ENCODE measurements at regions not wholly inside any gene's neighbourhood (a gene's known extent, or its start where the extent isn't known, plus 50 kb on each side); places are given as distances from the start of the nearest gene placed in this dataset.

DNA sequence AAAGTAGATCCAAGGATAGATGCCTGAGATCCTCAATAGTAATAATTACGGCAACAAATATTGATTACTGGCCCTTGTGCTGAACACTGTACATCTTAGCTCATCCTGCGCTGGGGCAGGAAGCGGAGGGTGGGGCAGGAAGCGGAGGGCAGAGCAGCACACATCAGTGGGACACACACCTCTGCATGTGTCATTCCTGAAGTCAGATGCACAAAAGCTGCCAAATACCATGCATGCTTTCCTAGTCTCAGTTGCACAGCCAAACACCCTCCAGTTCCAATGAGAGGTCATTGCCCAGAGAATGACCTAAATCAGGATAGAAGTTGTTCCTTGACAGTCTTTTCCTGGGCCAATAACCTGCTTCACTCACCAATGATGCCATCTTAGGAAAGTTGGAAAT is 74.4 kb upstream of the FOXC1 start:
- no peak overlapping the region for H3K27ac Mint-ChIP-seq
- no peak for DNase-seq (ENCODE audit: extremely low spot score, unreplicated experiment)
- TF ChIP-seq, protein P1, sequence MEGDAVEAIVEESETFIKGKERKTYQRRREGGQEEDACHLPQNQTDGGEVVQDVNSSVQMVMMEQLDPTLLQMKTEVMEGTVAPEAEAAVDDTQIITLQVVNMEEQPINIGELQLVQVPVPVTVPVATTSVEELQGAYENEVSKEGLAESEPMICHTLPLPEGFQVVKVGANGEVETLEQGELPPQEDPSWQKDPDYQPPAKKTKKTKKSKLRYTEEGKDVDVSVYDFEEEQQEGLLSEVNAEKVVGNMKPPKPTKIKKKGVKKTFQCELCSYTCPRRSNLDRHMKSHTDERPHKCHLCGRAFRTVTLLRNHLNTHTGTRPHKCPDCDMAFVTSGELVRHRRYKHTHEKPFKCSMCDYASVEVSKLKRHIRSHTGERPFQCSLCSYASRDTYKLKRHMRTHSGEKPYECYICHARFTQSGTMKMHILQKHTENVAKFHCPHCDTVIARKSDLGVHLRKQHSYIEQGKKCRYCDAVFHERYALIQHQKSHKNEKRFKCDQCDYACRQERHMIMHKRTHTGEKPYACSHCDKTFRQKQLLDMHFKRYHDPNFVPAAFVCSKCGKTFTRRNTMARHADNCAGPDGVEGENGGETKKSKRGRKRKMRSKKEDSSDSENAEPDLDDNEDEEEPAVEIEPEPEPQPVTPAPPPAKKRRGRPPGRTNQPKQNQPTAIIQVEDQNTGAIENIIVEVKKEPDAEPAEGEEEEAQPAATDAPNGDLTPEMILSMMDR (conservative IDR thresholded peaks at IDR 0.05), result no peak
- no peaks in the 10 kb centered on the region for H3K4me1 Mint-ChIP-seq (ENCODE audit: unreplicated experiment)
- no peaks in the 10 kb centered on the region for H3K27me3 Mint-ChIP-seq
- H3K4me3 Mint-ChIP-seq, result no peak overlapping the region
- H3K9me3 Mint-ChIP-seq, result no peaks in the 10 kb centered on the region
- no peaks in the 10 kb centered on the region for H3K36me3 Mint-ChIP-seq

DNA sequence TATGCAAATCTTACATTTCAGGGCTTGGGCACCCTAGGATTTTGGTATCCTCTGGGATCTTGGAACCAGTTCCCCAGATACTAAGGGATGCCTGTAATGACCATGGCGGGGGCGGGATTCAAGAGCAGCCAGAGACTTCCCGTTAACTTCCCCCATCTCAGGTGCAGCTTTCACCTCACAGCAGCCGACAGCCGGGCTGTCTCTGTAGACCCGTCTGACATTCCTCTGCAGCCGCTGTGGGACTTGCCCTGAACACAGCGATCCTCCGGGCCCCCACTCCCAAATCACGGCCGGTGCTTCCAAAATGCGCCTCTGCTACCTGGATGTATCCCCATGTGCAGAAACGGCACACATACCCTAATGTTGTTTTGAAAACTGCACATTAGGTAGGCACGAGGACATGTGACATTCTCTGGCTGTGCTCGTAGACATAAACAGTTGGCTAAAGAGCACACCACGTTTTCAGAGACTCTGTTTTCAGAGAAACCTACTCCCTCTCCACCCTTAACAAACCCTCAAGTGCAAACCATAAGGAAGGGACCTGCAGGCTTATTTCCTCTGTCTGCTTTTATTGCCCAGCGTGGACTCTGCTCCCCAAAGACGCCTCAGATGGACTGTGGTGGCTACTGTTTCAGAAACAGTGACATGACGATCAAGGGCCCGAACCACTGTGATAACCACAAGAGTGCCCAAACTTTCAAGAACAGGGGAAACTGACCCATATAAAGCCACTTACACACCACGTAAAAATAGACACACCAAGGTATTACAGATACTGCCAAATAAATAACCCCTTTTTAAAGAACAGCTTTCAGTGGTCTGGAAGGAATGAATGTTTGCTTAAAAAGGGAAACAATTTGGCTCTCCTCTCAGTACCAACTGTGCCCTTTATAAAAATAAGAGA is 72.9 kb upstream of the FOXC1 start:
- Mint-ChIP-seq H3K4me1 (ENCODE audit: unreplicated experiment) (peaks cover 7% of the 10 kb centered on the region), H3K27ac (no peak overlapping the region), H3K36me3 (no peaks in the 10 kb centered on the region), H3K27me3 (no peaks in the 10 kb centered on the region), H3K9me3 (no peaks in the 10 kb centered on the region), H3K4me3 (no peak overlapping the region)
- TF ChIP-seq, protein P1 (conservative IDR thresholded peaks at IDR 0.05), result no peak
- no peak for DNase-seq (ENCODE audit: extremely low spot score, unreplicated experiment)

DNA sequence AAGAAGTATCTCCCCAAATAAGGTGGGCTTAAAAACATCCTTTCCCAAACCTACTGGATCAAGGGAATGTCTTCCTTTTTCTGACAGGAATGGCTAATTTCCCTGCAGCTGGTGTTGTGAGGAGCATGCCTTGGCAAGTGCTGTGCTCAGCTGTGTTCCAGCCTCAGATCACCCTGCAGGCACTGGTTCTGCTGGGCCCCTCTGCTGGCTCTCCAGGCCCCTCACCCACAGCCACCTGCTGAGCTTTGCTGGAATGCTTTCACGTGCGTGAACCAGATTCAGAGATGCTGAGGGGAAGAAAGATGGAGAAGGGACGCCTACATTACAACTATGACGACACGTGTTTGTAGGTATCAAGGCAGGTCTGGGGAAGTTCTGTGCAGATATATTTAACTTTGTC is 71.3 kb upstream of the FOXC1 start:
- TF ChIP-seq, protein P1 (conservative IDR thresholded peaks at IDR 0.05), result no peak
- H3K27ac Mint-ChIP-seq, result no peak overlapping the region
- no peaks in the 10 kb centered on the region for H3K9me3 Mint-ChIP-seq
- no peak for DNase-seq (ENCODE audit: extremely low spot score, unreplicated experiment)
- peaks cover 7% of the 10 kb centered on the region for H3K4me1 Mint-ChIP-seq (ENCODE audit: unreplicated experiment)
- H3K27me3 Mint-ChIP-seq, result no peaks in the 10 kb centered on the region
- H3K4me3 Mint-ChIP-seq, result no peak overlapping the region
- no peaks in the 10 kb centered on the region for H3K36me3 Mint-ChIP-seq

DNA sequence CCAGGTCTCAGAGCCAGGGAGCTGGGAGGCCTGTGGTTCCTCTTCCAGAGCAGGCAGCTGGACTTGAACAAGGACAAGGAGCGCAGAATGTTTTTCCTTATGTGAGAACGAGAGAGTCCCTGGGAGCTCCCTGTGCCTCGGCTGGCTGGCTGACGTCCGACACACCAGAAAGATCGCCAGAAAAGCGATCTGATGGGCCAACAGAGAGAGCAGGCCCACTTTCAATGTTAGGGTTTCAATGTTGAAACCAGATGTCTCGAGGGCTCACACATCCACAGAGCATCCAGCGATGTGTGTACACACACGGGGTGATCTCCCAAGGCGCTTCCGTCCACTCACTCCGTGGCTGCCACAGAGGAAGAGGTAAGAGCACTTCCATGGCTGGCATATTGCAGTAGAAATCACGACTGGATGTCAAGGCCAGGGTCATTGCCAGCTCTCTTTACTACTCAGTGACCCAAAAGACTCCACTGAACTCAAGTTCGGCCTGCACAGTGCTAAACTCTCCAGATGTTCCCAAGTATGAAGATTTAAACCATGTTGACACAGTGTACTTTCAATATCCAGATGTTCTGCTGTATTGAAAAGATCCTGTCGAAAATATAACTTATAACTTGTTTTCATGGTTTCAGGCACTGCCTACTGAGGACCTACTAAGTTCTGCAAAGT is 70.8 kb upstream of the FOXC1 start:
- TF ChIP-seq, protein P1 (conservative IDR thresholded peaks at IDR 0.05), result no peak
- Mint-ChIP-seq H3K9me3 (no peaks in the 10 kb centered on the region), H3K4me3 (no peak overlapping the region), H3K4me1 (ENCODE audit: unreplicated experiment) (peaks cover 7% of the 10 kb centered on the region), H3K27me3 (no peaks in the 10 kb centered on the region), H3K27ac (no peak overlapping the region), H3K36me3 (no peaks in the 10 kb centered on the region)
- DNase-seq (ENCODE audit: extremely low spot score, unreplicated experiment), result no peak

DNA sequence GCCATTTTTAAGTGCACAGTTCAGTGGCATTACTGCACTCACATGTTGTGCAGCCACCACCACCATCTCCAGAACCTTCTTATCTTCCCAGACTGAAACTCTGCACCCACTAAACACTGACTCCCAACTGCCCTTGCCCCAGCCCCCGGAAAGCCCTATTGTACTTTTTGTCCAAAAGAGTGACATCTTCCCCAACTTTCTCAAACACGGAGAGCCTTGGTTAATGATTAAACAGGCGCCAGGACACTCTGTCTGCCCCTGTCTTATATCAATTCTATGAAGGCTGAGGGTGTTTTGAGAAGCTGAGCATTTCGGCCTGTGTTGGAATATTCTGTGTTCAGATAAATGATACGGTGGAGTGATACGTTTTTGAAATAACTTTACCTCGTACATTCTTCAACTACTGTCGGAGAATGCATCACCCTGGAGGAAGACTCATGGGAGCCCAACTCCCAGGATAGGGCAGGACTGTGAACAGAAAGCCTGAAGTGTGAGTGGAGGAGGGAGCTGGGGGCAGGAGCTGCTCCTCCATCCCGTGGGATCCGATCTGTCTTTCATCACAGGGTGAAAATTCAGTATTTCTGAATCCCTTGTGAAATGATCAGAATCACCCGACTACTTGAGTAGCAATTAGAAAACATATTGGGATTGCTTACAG is 68.7 kb upstream of the FOXC1 start:
- DNase-seq (ENCODE audit: extremely low spot score, unreplicated experiment), result no peak
- peaks cover 7% of the 10 kb centered on the region for H3K4me1 Mint-ChIP-seq (ENCODE audit: unreplicated experiment)
- peaks cover 3% of the 10 kb centered on the region for H3K9me3 Mint-ChIP-seq
- H3K27me3 Mint-ChIP-seq, result no peaks in the 10 kb centered on the region
- H3K27ac Mint-ChIP-seq, result no peak overlapping the region
- TF ChIP-seq, protein P1 (conservative IDR thresholded peaks at IDR 0.05), result no peak
- H3K4me3 Mint-ChIP-seq, result no peak overlapping the region
- no peaks in the 10 kb centered on the region for H3K36me3 Mint-ChIP-seq

All from type B pancreatic cell (in vitro differentiated cells).